Smooth muscle cell (in vitro differentiated cells): ENCODE measurements at regions not wholly inside any gene's neighbourhood (a gene's known extent, or its start where the extent isn't known, plus 50 kb on each side); places are given as distances from the start of the nearest gene placed in this dataset.

Source experiments
- DNase-seq: peaks from one replicate; lab custom pipeline; 2025; ENCODE audit not compliant: unreplicated experiment; lab: John Stamatoyannopoulos, UW
- H2AFZ ChIP-seq: fragments of 200-600 bp; sonication (generic); 2 replicates; pipeline ENCODE4 v1.6.0; 2016; ENCODE audit warnings: antibody characterized with exemption, low read depth, mild to moderate bottlenecking
- H3F3A ChIP-seq: fragments of 200-600 bp; sonication (generic); 2 replicates; pipeline ENCODE4 v1.6.0; 2017; ENCODE audit warnings: antibody characterized with exemption, low read depth
- H3K27ac ChIP-seq: fragments of 200-600 bp; sonication (generic); 2 replicates; pipeline ENCODE4 v1.5.1; 2016; ENCODE audit warnings: low read depth, mild to moderate bottlenecking
- H3K27me3 ChIP-seq: fragments of 200-600 bp; sonication (generic); 2 replicates; pipeline ENCODE4 v1.6.1; 2016; ENCODE audit warnings: low read depth, mild to moderate bottlenecking
- H3K36me3 ChIP-seq: fragments of 200-600 bp; sonication (generic); 2 replicates; pipeline ENCODE4 v1.5.1; 2016; ENCODE audit warnings: low read depth
- H3K4me1 ChIP-seq: fragments of 200-600 bp; sonication (generic); 2 replicates; pipeline ENCODE4 v1.5.1; 2016; ENCODE audit warnings: low read depth
- H3K4me2 ChIP-seq: fragments of 200-600 bp; sonication (generic); 2 replicates; pipeline ENCODE4 v1.6.0; 2016; ENCODE audit warnings: mild to moderate bottlenecking
- H3K4me3 ChIP-seq: fragments of 200-600 bp; sonication (generic); 2 replicates; pipeline ENCODE4 v1.5.1; 2016; ENCODE audit warnings: mild to moderate bottlenecking
- H3K79me2 ChIP-seq: fragments of 200-600 bp; sonication (generic); 2 replicates; pipeline ENCODE4 v1.6.0; 2016; ENCODE audit warnings: low read depth, mild to moderate bottlenecking
- H3K9ac ChIP-seq: fragments of 200-600 bp; sonication (generic); 2 replicates; pipeline ENCODE4 v1.6.0; 2016; ENCODE audit warnings: low read depth
- H3K9me3 ChIP-seq: fragments of 200-600 bp; sonication (generic); replicated peaks from 2 replicates; pipeline ENCODE4 v1.5.1; 2016; ENCODE audit warnings: low read depth
- H4K20me1 ChIP-seq: fragments of 200-600 bp; sonication (generic); 2 replicates; pipeline ENCODE4 v1.6.0; 2016; ENCODE audit warnings: low read depth
- CTCF ChIP-seq: fragments of 200-600 bp; sonication (generic); IDR thresholded peaks from 2 replicates; pipeline ENCODE4 v1.5.1; 2017; ENCODE audit warnings: borderline replicate concordance, mild to moderate bottlenecking, antibody characterized with exemption; ENCODE audit not compliant: insufficient read depth, poor library complexity, severe bottlenecking
- WGBS: methylation state at CpG from one replicate; pipeline ENCODE4 v1.1.7; 2016; ENCODE audit warnings: low lambda C conversion rate; 5-methylcytosine and 5-hydroxymethylcytosine counted together

DNA sequence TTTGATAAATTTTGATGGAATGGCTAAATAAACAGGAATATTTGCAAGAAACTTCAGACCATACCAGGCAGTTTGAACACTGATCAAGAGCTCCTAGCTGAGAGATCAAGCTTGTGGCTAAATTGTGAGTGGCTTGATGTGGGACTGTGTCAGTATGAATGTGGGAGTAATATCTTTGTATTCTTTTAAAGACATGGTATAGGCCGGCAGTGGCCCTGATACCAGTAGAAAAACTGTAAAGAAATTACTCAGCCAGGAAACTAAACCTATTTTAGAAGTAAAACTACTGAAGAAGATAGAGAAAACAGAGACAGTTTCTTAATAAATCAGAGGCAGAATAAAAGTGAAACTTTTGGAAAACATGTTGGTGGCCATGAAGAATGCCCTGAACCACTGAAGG is 608.4 kb upstream of the SYNCRIP start:
- Histone ChIP-seq H3K4me1 (no peaks in the 10 kb centered on the region), H4K20me1 (no peaks in the 10 kb centered on the region), H3K4me3 (no peak overlapping the region), H3K27ac (no peak overlapping the region), H3K9ac (no peak overlapping the region), H3K79me2 (no peaks in the 10 kb centered on the region), H3K9me3 (no peaks in the 10 kb centered on the region), H3F3A (no peaks in the 10 kb centered on the region), H3K36me3 (no peaks in the 10 kb centered on the region), H3K4me2 (no peak overlapping the region), H3K27me3 (no peaks in the 10 kb centered on the region), H2AFZ (no peak overlapping the region)
- DNase-seq, result no peak
- 100% methylated on average over 1 of the region's 1 CpG for WGBS
- TF ChIP-seq CTCF, result no peak

DNA sequence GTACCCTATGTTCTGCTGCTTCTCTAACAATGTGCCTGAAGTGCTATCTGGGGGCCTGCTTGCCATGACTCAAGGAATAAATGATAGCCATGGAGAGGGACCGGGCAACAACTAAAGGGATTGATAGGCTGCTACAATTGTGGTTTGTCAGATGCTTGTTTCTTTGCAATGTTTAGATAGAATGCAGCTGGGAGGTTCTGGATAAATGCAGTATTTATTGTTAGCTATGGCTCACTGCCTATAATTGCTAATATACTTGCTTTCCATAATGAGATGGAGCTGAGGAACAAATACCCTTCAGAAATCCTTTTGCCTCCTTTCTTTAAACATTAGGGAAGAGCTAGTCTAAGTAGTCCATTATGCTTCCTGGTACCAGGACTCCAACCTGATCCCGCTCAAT is 575.2 kb upstream of the SYNCRIP start:
- H3K4me1 ChIP-seq, result peaks cover 3% of the 10 kb centered on the region
- no peaks in the 10 kb centered on the region for H3F3A ChIP-seq
- no peaks in the 10 kb centered on the region for H3K79me2 ChIP-seq
- H4K20me1 ChIP-seq, result no peaks in the 10 kb centered on the region
- TF ChIP-seq CTCF, result no peak
- H3K27ac ChIP-seq, result no peak overlapping the region
- H3K27me3 ChIP-seq, result no peaks in the 10 kb centered on the region
- no peak overlapping the region for H3K9ac ChIP-seq
- H3K4me2 ChIP-seq, result no peak overlapping the region
- H3K9me3 ChIP-seq, result no peaks in the 10 kb centered on the region
- no peak overlapping the region for H3K4me3 ChIP-seq
- H3K36me3 ChIP-seq, result no peaks in the 10 kb centered on the region
- H2AFZ ChIP-seq, result no peak overlapping the region
- WGBS, result 70% methylated on average over 2 of the region's 2 CpGs
- DNase-seq, result no peak

DNA sequence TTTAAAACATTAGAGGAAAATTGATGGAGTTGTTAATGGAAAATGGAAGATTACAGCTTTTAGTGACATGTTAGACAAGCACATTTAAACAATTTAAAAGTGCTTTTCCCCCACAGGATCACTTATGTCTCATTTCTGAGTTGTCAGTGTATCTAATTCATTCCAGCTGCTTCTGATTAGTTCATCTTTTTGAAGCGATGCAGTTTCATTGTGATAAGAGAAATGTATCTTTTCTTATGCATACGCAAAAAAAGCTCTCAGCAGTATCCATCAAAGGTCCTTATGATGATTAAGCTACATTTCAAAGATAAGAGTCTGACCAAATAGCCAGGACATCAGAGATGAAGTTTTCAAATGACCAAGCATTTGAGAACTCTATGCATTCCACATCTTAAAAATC is 572.6 kb upstream of the SYNCRIP start:
- Histone ChIP-seq H3K27ac (no peak overlapping the region), H3K79me2 (no peaks in the 10 kb centered on the region), H3K4me2 (peak overlapping the region; percentile 35), H3K9ac (no peak overlapping the region), H3K9me3 (no peaks in the 10 kb centered on the region), H3K27me3 (no peaks in the 10 kb centered on the region), H2AFZ (no peak overlapping the region), H3K4me1 (peaks cover 3% of the 10 kb centered on the region), H3K4me3 (no peak overlapping the region), H3K36me3 (no peaks in the 10 kb centered on the region), H4K20me1 (no peaks in the 10 kb centered on the region), H3F3A (no peaks in the 10 kb centered on the region)
- 8% methylated on average over 2 of the region's 2 CpGs for WGBS
- no peak for DNase-seq
- TF ChIP-seq CTCF, result no peak

- Histone ChIP-seq H3K4me2 (no peak overlapping the region), H3K9ac (no peak overlapping the region), H3K4me3 (no peak overlapping the region), H3K36me3 (no peaks in the 10 kb centered on the region), H3K79me2 (no peaks in the 10 kb centered on the region), H3F3A (no peaks in the 10 kb centered on the region), H3K4me1 (no peaks in the 10 kb centered on the region), H2AFZ (no peak overlapping the region), H3K27ac (no peak overlapping the region), H3K27me3 (no peaks in the 10 kb centered on the region), H4K20me1 (no peaks in the 10 kb centered on the region), H3K9me3 (no peaks in the 10 kb centered on the region)
- DNase-seq, result no peak
- no peak for TF ChIP-seq CTCF
- whole genome bisulfite sequencing, result 96% methylated on average over 10 of the region's 10 CpGs
Observed at GRCh38 chr6:86205980-86206379, 563.3 kb upstream of the SYNCRIP start.
